CD14-positive monocyte (primary cell): ENCODE measurements at regions not wholly inside any gene's neighbourhood (a gene's known extent, or its start where the extent isn't known, plus 50 kb on each side); places are given as distances from the start of the nearest gene placed in this dataset.

ENCODE experiments used
- DNase-seq, 3 donors: peaks; one replicate each; pipeline ENCODE4 v3.0.0-alpha.2; 2011 to 2022
- H2AFZ ChIP-seq: 2 replicates; pipeline ENCODE4 v1.6.0; 2012; ENCODE audit warnings: mild to moderate bottlenecking, low read depth, low read length, inconsistent platforms; ENCODE audit not compliant: insufficient read depth, poor library complexity, severe bottlenecking
- H3K27ac ChIP-seq, 2 donors: 1 replicate in 1 of 2; 2 replicates in 1 of 2; pipeline ENCODE4 v1.5.1; 2012 to 2013; ENCODE audit warnings: low read length in 2 of 2, control low read depth in 1 of 2, inconsistent platforms in 1 of 2, low read depth in 1 of 2, mild to moderate bottlenecking in 1 of 2
- H3K27me3 ChIP-seq, 2 donors: one replicate each; pipeline versions ENCODE4 v1.6.0 to v1.6.1; 2011 to 2013; ENCODE audit warnings: low read length in 2 of 2; ENCODE audit not compliant: control insufficient read depth in 2 of 2, insufficient read depth in 2 of 2
- H3K36me3 ChIP-seq, 2 donors: replicated peaks in 1 of 2; 1 replicate in 1 of 2; 2 replicates in 1 of 2; pipeline versions ENCODE4 v1.5.1 to v1.6.1; 2012 to 2013; ENCODE audit warnings: low read length in 2 of 2, control low read depth in 1 of 2, inconsistent platforms in 1 of 2, mild to moderate bottlenecking in 1 of 2; ENCODE audit not compliant: insufficient read depth in 2 of 2, control insufficient read depth in 1 of 2
- H3K4me1 ChIP-seq, 2 donors: 1 replicate in 1 of 2; 2 replicates in 1 of 2; pipeline versions ENCODE4 v1.5.1 to v1.6.1; 2012 to 2013; ENCODE audit warnings: low read length in 2 of 2, control low read depth in 1 of 2, inconsistent platforms in 1 of 2, mild to moderate bottlenecking in 1 of 2, moderate library complexity in 1 of 2; ENCODE audit not compliant: insufficient read depth in 2 of 2, control insufficient read depth in 1 of 2
- H3K4me2 ChIP-seq: replicated peaks from 2 replicates; pipeline ENCODE3; 2012; ENCODE audit warnings: low read length, moderate library complexity, mild to moderate bottlenecking; ENCODE audit not compliant: poor library complexity, severe bottlenecking; ENCODE audit errors: extremely low read depth
- H3K4me3 ChIP-seq, 3 experiments: fragments of 200-600 bp in 1 of 3; sonication (generic) in 1 of 3; replicated peaks in 1 of 3; 1 replicate in 2 of 3; 2 replicates in 1 of 3; pipeline ENCODE4 v1.5.1; 2011 to 2013; ENCODE audit warnings: low read length in 3 of 3, mild to moderate bottlenecking in 3 of 3, control low read depth in 2 of 3, low read depth in 2 of 3, inconsistent platforms in 1 of 3, moderate library complexity in 1 of 3
- H3K79me2 ChIP-seq: 2 replicates; pipeline ENCODE4 v1.6.0; 2012; ENCODE audit warnings: mild to moderate bottlenecking, control low read depth, inconsistent platforms, low read length, moderate library complexity; ENCODE audit not compliant: insufficient read depth
- H3K9ac ChIP-seq: 2 replicates; pipeline ENCODE4 v1.6.0; 2017; ENCODE audit warnings: low read length, mild to moderate bottlenecking; ENCODE audit not compliant: insufficient read depth, poor library complexity, severe bottlenecking
- H3K9me3 ChIP-seq, 2 donors: replicated peaks in 1 of 2; 1 replicate in 1 of 2; 2 replicates in 1 of 2; pipeline versions ENCODE4 v1.5.1 to v1.6.1; 2012 to 2013; ENCODE audit warnings: low read length in 2 of 2, control low read depth in 1 of 2; ENCODE audit not compliant: control insufficient read depth in 1 of 2, insufficient read depth in 1 of 2
- H4K20me1 ChIP-seq: 2 replicates; pipeline ENCODE4 v1.6.0; 2012; ENCODE audit warnings: mild to moderate bottlenecking, low read length, control low read depth, moderate library complexity; ENCODE audit not compliant: insufficient read depth
- H3K27ac Mint-ChIP-seq, 7 donors: one replicate each; pipeline ENCODE4 v1.8.0; 2020; ENCODE audit warnings: mild to moderate bottlenecking in 7 of 7, mixed read lengths in 7 of 7, moderate library complexity in 6 of 7, inconsistent platforms in 2 of 7
- H3K27me3 Mint-ChIP-seq, 3 donors: one replicate each; pipeline ENCODE4 v1.8.0; 2021 to 2022; ENCODE audit warnings: low read depth in 3 of 3, mild to moderate bottlenecking in 3 of 3, mixed read lengths in 3 of 3, moderate library complexity in 3 of 3, inconsistent platforms in 1 of 3
- H3K36me3 Mint-ChIP-seq, 2 donors: one replicate each; pipeline ENCODE4 v1.8.0; 2020; ENCODE audit warnings: mixed read lengths in 2 of 2, inconsistent platforms in 1 of 2, mild to moderate bottlenecking in 1 of 2
- H3K4me1 Mint-ChIP-seq: one replicate; pipeline ENCODE4 v1.8.0; 2020; ENCODE audit warnings: mild to moderate bottlenecking, mixed read lengths
- H3K4me3 Mint-ChIP-seq, 2 donors: one replicate each; pipeline ENCODE4 v1.8.0; 2020; ENCODE audit warnings: mild to moderate bottlenecking in 2 of 2, mixed read lengths in 2 of 2, moderate library complexity in 1 of 2
- H3K9me3 Mint-ChIP-seq, 7 donors: one replicate each; pipeline ENCODE4 v1.8.0; 2020 to 2022; ENCODE audit warnings: mixed read lengths in 7 of 7, mild to moderate bottlenecking in 6 of 7, moderate library complexity in 6 of 7, inconsistent platforms in 2 of 7
- whole genome bisulfite sequencing: methylation state at CpG from one replicate; pipeline ENCODE4 v1.1.5; 2013; ENCODE audit warnings: missing lambda C conversion rate; ENCODE audit not compliant: insufficient coverage; 5-methylcytosine and 5-hydroxymethylcytosine counted together
- intact Hi-C, 2 donors: fragments of 100-400 bp; cut with micrococcal nuclease; formaldehyde crosslinking; loops; one replicate each; pipeline versions ENCODE4 v1.15.0 to v1.15.1; 2023
- TF ChIP-seq, protein P1 (sequence below): fragments of 200-600 bp; IDR thresholded peaks from one replicate; pipeline ENCODE4 v1.8.0; 2022; ENCODE audit warnings: antibody characterized with exemption, mild to moderate bottlenecking

DNA sequence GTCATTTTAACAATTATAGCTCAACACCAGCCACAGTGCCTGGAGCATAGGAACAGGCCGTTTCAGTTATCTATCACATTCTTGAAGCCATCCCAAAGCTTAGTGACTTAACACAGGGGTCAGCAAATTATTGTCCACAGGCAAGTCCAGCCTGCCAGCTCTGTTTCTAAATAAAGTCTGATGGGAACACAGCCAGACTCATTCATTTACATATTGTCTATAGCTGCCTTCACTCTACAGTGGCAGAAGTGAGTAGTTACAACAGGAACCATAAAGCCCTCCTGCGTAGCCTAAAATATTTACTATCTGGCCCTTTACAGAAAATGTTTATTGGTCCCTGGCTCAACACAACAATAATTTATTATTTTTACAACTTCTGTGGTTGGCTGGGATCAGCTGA lies 407.5 kb upstream of the AUTS2 start:
- Histone ChIP-seq H3K4me3 (no peak overlapping the region), H2AFZ (no peak overlapping the region), H3K79me2 (no peaks in the 10 kb centered on the region), H4K20me1 (no peaks in the 10 kb centered on the region), H3K9ac (no peak overlapping the region), H3K27me3 (no peaks in the 10 kb centered on the region), H3K27ac (no peak overlapping the region), H3K4me2 (no peak overlapping the region), H3K36me3 (no peaks in the 10 kb centered on the region), H3K4me1 (no peaks in the 10 kb centered on the region), H3K9me3 (peaks cover 4 to 12% of the 10 kb centered on the region in 2 donors)
- Mint-ChIP-seq H3K27ac (no peak overlapping the region), H3K4me3 (no peak overlapping the region), H3K36me3 (no peaks in the 10 kb centered on the region), H3K4me1 (peaks cover 1% of the 10 kb centered on the region), H3K27me3 (peaks cover 0 to 2% (median 1%) of the 10 kb centered on the region in 3 donors), H3K9me3 (peaks cover 7 to 18% (median 11%) of the 10 kb centered on the region in 7 donors)
- TF ChIP-seq, protein P1, sequence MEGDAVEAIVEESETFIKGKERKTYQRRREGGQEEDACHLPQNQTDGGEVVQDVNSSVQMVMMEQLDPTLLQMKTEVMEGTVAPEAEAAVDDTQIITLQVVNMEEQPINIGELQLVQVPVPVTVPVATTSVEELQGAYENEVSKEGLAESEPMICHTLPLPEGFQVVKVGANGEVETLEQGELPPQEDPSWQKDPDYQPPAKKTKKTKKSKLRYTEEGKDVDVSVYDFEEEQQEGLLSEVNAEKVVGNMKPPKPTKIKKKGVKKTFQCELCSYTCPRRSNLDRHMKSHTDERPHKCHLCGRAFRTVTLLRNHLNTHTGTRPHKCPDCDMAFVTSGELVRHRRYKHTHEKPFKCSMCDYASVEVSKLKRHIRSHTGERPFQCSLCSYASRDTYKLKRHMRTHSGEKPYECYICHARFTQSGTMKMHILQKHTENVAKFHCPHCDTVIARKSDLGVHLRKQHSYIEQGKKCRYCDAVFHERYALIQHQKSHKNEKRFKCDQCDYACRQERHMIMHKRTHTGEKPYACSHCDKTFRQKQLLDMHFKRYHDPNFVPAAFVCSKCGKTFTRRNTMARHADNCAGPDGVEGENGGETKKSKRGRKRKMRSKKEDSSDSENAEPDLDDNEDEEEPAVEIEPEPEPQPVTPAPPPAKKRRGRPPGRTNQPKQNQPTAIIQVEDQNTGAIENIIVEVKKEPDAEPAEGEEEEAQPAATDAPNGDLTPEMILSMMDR, result no peak
- WGBS, result 82% methylated on average over 1 of the region's 2 CpGs
- intact Hi-C loops, result no loop called here
- no peak for DNase-seq

DNA sequence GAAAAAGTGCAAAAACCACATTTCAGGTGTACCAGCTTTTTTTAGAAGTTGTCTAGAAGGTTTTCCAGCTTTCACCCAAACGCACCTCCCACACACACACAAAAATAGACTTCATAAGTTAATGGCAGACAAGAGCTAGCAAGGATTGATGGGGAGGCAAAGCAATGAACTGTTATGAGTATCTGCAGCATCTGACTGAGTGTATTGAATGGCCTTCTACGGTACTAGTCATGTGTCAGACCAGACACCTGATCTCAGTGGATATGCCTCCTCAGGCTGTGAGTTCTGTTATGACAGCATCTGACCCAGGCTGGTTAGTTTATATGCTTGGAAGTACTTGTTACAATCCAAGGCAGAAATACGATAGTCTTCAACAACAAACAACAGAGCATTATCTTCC lies 406.1 kb upstream of the AUTS2 start:
- TF ChIP-seq, protein P1, result no peak
- H3K9ac ChIP-seq, result no peak overlapping the region
- H3K9me3 ChIP-seq, result peaks cover 5 to 12% of the 10 kb centered on the region in 2 donors
- no peaks in the 10 kb centered on the region for H3K36me3 ChIP-seq
- no peak overlapping the region for H3K27ac Mint-ChIP-seq
- no peaks in the 10 kb centered on the region for H3K36me3 Mint-ChIP-seq
- intact Hi-C loops, result no loop called here
- H3K27me3 ChIP-seq, result no peaks in the 10 kb centered on the region
- WGBS, result no CpG with 5 or more reads among the region's 3 CpGs
- H3K4me3 Mint-ChIP-seq, result no peak overlapping the region
- H3K9me3 Mint-ChIP-seq, result peaks cover 3 to 17% (median 11%) of the 10 kb centered on the region in 7 donors
- no peak overlapping the region for H2AFZ ChIP-seq
- no peak overlapping the region for H3K27ac ChIP-seq
- no peaks in the 10 kb centered on the region for H3K4me1 ChIP-seq
- H3K4me2 ChIP-seq, result no peak overlapping the region
- H3K79me2 ChIP-seq, result no peaks in the 10 kb centered on the region
- peaks cover 1% of the 10 kb centered on the region for H3K4me1 Mint-ChIP-seq
- no peaks in the 10 kb centered on the region for H4K20me1 ChIP-seq
- no peak for DNase-seq
- H3K27me3 Mint-ChIP-seq, result peaks cover 0 to 2% (median 1%) of the 10 kb centered on the region in 3 donors
- no peak overlapping the region for H3K4me3 ChIP-seq
